Gastroesophageal sphincter (tissue), 4 donors: ENCODE measurements at regions not wholly inside any gene's neighbourhood (a gene's known extent, or its start where the extent isn't known, plus 50 kb on each side); places are given as distances from the start of the nearest gene placed in this dataset.
A peak's percentile ranks its signal among the peaks of the same experiment; 100 is the strongest.

Experiments
- ATAC-seq: fragments of 150-250 bp; one replicate; pipeline ENCODE4 v1.9.1; 2016; ENCODE audit warnings: mild to moderate bottlenecking, moderate library complexity
- H3K27ac ChIP-seq, 4 donors: fragments of 200-600 bp; sonication (generic) in 3 of 4; 1 replicate in 3 of 4; 2 replicates in 1 of 4; pipeline ENCODE4 v1.5.1; 2016 to 2019
- H3K27me3 ChIP-seq: fragments of 200-600 bp; sonication (generic); one replicate; pipeline ENCODE4 v1.5.1; 2019
- H3K36me3 ChIP-seq, 2 donors: fragments of 200-600 bp; sonication (generic); one replicate each; pipeline ENCODE4 v1.5.1; 2019; ENCODE audit warnings: control low read depth in 1 of 2
- H3K4me1 ChIP-seq, 3 donors: fragments of 200-600 bp; sonication (generic); 1 replicate in 2 of 3; 2 replicates in 1 of 3; pipeline ENCODE4 v1.5.1; 2016 to 2019; ENCODE audit warnings: control low read depth in 2 of 3
- H3K4me3 ChIP-seq, 2 donors: fragments of 200-600 bp; sonication (generic); one replicate each; pipeline ENCODE4 v1.5.1; 2019; ENCODE audit warnings: mild to moderate bottlenecking in 1 of 2, moderate library complexity in 1 of 2
- H3K9me3 ChIP-seq, 3 donors: fragments of 200-600 bp; sonication (generic); one replicate each; pipeline ENCODE4 v1.5.1; 2017 to 2019; ENCODE audit warnings: control low read depth in 2 of 3
- CTCF ChIP-seq, 4 experiments: fragments of 200-600 bp in 2 of 4; fragments of 450-650 bp in 2 of 4; sonication (generic) in 1 of 4; IDR thresholded peaks; one replicate each; pipeline ENCODE4 v1.5.1; 2017 to 2019; ENCODE audit warnings: antibody characterized with exemption in 4 of 4, mild to moderate bottlenecking in 2 of 4, moderate library complexity in 2 of 4
- EP300 ChIP-seq: sonication (generic); formaldehyde crosslinking; IDR thresholded peaks from one replicate; pipeline ENCODE4 v1.6.1; 2017; ENCODE audit warnings: antibody characterized with exemption, mild to moderate bottlenecking
- POLR2A ChIP-seq, 2 donors: fragments of 450-650 bp; IDR thresholded peaks; one replicate each; pipeline ENCODE4 v1.6.1; 2017; ENCODE audit warnings: antibody characterized with exemption in 2 of 2, mild to moderate bottlenecking in 2 of 2, moderate library complexity in 1 of 2
- POLR2AphosphoS5 ChIP-seq: sonication (generic); formaldehyde crosslinking; IDR thresholded peaks from one replicate; pipeline ENCODE4 v1.6.1; 2017; ENCODE audit warnings: antibody characterized with exemption
- WGBS, 2 donors: methylation state at CpG; one replicate each; pipeline ENCODE4 v1.1.5; 2018; ENCODE audit warnings: low coverage in 1 of 2; 5-methylcytosine and 5-hydroxymethylcytosine counted together

GRCh38 chr11:101401245-101401644 lies 182.6 kb downstream of the TRPC6 start:
- Histone ChIP-seq H3K27ac (no peak overlapping the region), H3K27me3 (no peaks in the 10 kb centered on the region), H3K36me3 (no peaks in the 10 kb centered on the region), H3K9me3 (no peaks in the 10 kb centered on the region), H3K4me1 (no peaks in the 10 kb centered on the region), H3K4me3 (no peak overlapping the region)
- 47 to 86% methylated on average over 1 to 2 of the region's 2 CpGs for WGBS, 2 donors
- no peak for TF ChIP-seq EP300
- no peak for TF ChIP-seq CTCF (IDR thresholded peaks at IDR 0.05)
- TF ChIP-seq POLR2AphosphoS5 = no peak
- no peak for TF ChIP-seq POLR2A (IDR thresholded peaks at IDR 0.05)
- ATAC-seq = no peak

- no peak overlapping the region for H3K4me3 ChIP-seq
- H3K4me1 ChIP-seq = no peaks in the 10 kb centered on the region
- ATAC-seq = no peak
- peaks cover 0 to 3% (median 0%) of the 10 kb centered on the region in 3 donors for H3K9me3 ChIP-seq
- 25 to 42% methylated on average over 2 of the region's 2 CpGs for WGBS, 2 donors
- H3K27me3 ChIP-seq = no peaks in the 10 kb centered on the region
- no peaks in the 10 kb centered on the region for H3K36me3 ChIP-seq
- TF ChIP-seq CTCF (IDR thresholded peaks at IDR 0.05) (no peak), EP300 (no peak), POLR2A (IDR thresholded peaks at IDR 0.05) (no peak), POLR2AphosphoS5 (no peak)
- no peak overlapping the region for H3K27ac ChIP-seq
Measured at GRCh38 chr11:101397979-101398378, 185.8 kb downstream of the TRPC6 start.

GRCh38 chr11:101390539-101390938 lies 193.3 kb downstream of the TRPC6 start:
- no peaks in the 10 kb centered on the region for H3K36me3 ChIP-seq
- H3K4me3 ChIP-seq = no peak overlapping the region
- TF ChIP-seq POLR2AphosphoS5 = no peak
- TF ChIP-seq CTCF (IDR thresholded peaks at IDR 0.05) = peak in 2 of 4 experiments; percentile 11 to 39
- peaks cover 0 to under 1% (median 0%) of the 10 kb centered on the region in 3 donors for H3K9me3 ChIP-seq
- no peak overlapping the region for H3K27ac ChIP-seq
- H3K27me3 ChIP-seq = no peaks in the 10 kb centered on the region
- WGBS, 2 donors = 48 to 60% methylated on average over 1 of the region's 1 CpG
- H3K4me1 ChIP-seq = no peaks in the 10 kb centered on the region
- no peak for ATAC-seq

GRCh38 chr11:101369835-101370234 lies 214.0 kb downstream of the TRPC6 start:
- no peaks in the 10 kb centered on the region for H3K27me3 ChIP-seq
- no peak overlapping the region for H3K27ac ChIP-seq
- WGBS, 2 donors = no CpG with 5 or more reads among the region's 5 CpGs
- no peaks in the 10 kb centered on the region for H3K4me1 ChIP-seq
- ATAC-seq = no peak
- peaks cover 0 to 7% (median 0%) of the 10 kb centered on the region in 3 donors for H3K9me3 ChIP-seq
- no peaks in the 10 kb centered on the region for H3K36me3 ChIP-seq
- no peak overlapping the region for H3K4me3 ChIP-seq
- TF ChIP-seq EP300 (no peak), POLR2A (IDR thresholded peaks at IDR 0.05) (no peak), POLR2AphosphoS5 (no peak)

- Histone ChIP-seq H3K4me3 (no peak overlapping the region), H3K4me1 (no peaks in the 10 kb centered on the region), H3K27ac (no peak overlapping the region), H3K9me3 (peaks cover 0 to 7% (median 0%) of the 10 kb centered on the region in 3 donors), H3K27me3 (no peaks in the 10 kb centered on the region), H3K36me3 (no peaks in the 10 kb centered on the region)
- no peak for ATAC-seq
- WGBS, 2 donors = 54 to 69% methylated on average over 1 of the region's 1 CpG
- TF ChIP-seq EP300 (no peak), POLR2A (IDR thresholded peaks at IDR 0.05) (no peak), CTCF (IDR thresholded peaks at IDR 0.05) (no peak), POLR2AphosphoS5 (no peak)
Measured at GRCh38 chr11:101363706-101364275, 220.0 kb downstream of the TRPC6 start.
